ENCODE measurements at regions not wholly inside any gene's neighbourhood (a gene's known extent, or its start where the extent isn't known, plus 50 kb on each side); places are given as distances from the start of the nearest gene placed in this dataset.
"Not testable (repeated sequence)": the region's sequence is repeated elsewhere in the genome, so short reads cannot be mapped to it uniquely, and the experiment has no call there.

DNA sequence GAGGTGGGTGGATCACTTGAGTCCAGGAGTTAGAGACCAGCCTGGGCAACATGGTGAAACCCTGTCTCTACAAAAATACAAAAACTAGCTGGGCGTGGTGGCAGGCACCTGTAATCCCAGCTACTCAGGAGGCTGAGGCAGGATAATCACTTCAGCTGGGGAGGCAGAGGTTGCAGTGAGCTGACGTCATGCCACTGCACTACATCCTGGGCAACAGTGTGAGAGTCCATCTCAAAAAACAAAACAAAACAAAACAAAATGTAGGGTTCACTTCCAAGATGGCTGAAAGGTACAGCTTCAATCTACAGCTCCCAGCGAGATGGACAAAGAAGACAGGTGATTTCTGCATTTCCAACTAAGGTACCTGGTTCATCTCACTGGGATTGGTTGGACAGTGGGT is 291.6 kb downstream of the HGF start:
- DNase-seq; H3K36me3 ChIP-seq (ENCODE audit: insufficient read depth, low read length); H3K27me3 ChIP-seq (ENCODE audit: insufficient read depth, low read length); H3K27ac ChIP-seq (ENCODE audit: low read depth, low read length); H3K27ac Mint-ChIP-seq; H3K4me1 Mint-ChIP-seq; H3K9me3 Mint-ChIP-seq; H3K27me3 Mint-ChIP-seq; intact Hi-C loops (cut with micrococcal nuclease); H3K9me3 ChIP-seq (ENCODE audit: control insufficient read depth in 1 of 2, low read length in 2 of 2); H3K4me1 ChIP-seq (ENCODE audit: insufficient read depth, low read length); H3K4me3 ChIP-seq (ENCODE audit: low read length in 2 of 2); POLR2A ChIA-PET (ENCODE audit: partially characterized antibody); CTCF ChIA-PET (ENCODE audit: partially characterized antibody); H3K36me3 Mint-ChIP-seq: not testable (repeated sequence)
- H3K4me3 Mint-ChIP-seq = peak overlapping the region in 1 of 8 donors; percentile 1

DNA sequence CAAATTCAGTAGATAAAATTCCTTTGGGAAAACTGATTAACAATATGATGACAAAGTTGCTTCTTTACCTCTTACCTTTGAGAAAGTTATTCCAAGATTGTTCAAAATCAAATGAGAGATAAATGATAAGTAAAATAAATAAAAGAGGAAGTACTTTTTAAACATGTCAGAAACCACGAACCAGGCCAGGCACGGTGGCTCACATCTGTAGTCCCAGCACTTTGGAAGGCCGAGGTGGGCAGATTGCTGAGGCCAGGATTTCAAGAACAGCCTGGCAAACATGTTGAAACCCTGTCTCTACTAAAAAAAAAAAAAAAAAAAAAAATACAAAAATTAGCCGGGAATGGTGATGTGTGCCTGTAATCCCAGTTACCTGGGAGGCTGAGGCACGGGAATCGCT is 296.6 kb downstream of the HGF start:
- Mint-ChIP-seq H3K4me1 (no peaks in the 10 kb centered on the region), H3K27me3 (no peaks in the 10 kb centered on the region)
- CTCF ChIA-PET (ENCODE audit: partially characterized antibody) = no interaction called here

DNA sequence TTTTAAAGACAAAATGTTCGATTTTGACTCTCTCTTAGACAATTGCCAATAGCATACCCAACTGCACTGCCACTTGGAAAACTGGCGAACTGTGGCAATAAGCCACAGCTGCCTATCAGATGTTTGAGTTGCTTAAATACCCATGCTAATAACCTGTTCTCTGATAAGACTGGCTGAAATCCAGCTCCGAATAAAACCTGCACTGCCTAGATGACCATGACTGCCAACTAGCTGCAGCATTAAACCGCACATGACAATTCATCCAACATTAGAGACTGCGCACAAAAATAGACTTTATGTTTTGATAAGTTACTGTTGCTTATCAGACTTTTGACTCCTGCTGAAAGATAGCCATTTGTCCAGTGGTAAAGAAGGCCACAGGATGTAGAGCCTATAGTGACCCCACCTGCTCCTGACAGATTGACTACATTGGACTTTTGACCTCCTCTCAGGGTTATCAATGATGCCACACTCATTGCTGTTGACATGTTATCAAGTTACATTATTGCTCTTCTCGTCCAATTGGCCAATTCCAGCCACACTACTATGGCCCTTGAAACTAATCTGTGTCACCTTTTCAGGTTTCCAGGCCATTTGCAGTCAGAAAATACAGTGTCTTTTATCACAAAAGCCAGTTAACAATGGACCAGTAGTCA is 299.0 kb downstream of the HGF start:
- Histone ChIP-seq H3K9me3 (ENCODE audit: control insufficient read depth in 1 of 2, low read length in 2 of 2) (no peaks in the 10 kb centered on the region), H3K27ac (ENCODE audit: low read depth, low read length) (no peak overlapping the region), H3K36me3 (ENCODE audit: insufficient read depth, low read length) (no peaks in the 10 kb centered on the region), H3K4me1 (ENCODE audit: insufficient read depth, low read length) (no peaks in the 10 kb centered on the region), H3K4me3 (ENCODE audit: low read length in 2 of 2) (no peak overlapping the region), H3K27me3 (ENCODE audit: insufficient read depth, low read length) (no peaks in the 10 kb centered on the region)
- no peak overlapping the region for H3K27ac Mint-ChIP-seq
- no peaks in the 10 kb centered on the region for H3K36me3 Mint-ChIP-seq
- DNase-seq = no peak
- intact Hi-C loops (cut with micrococcal nuclease) = no loop called here
- H3K27me3 Mint-ChIP-seq = no peaks in the 10 kb centered on the region
- CTCF ChIA-PET (ENCODE audit: partially characterized antibody) = interaction anchor here (0.6 kb wide), 1 partner anchor 12 kb away, joined by 3 read pairs; no protein-coding TSS in a partner anchor
- peaks cover 0 to 10% (median 2%) of the 10 kb centered on the region in 8 donors for H3K9me3 Mint-ChIP-seq
- H3K4me1 Mint-ChIP-seq = no peaks in the 10 kb centered on the region
- H3K4me3 Mint-ChIP-seq = no peak overlapping the region
- POLR2A ChIA-PET (ENCODE audit: partially characterized antibody) = no interaction called here

More for the DNA sequence above, 296.6 kb downstream of the HGF start:
- intact Hi-C loops (cut with micrococcal nuclease) = no loop called here
- Histone ChIP-seq H3K9me3 (ENCODE audit: control insufficient read depth in 1 of 2, low read length in 2 of 2) (no peaks in the 10 kb centered on the region), H3K27ac (ENCODE audit: low read depth, low read length) (no peak overlapping the region), H3K4me1 (ENCODE audit: insufficient read depth, low read length) (no peaks in the 10 kb centered on the region), H3K27me3 (ENCODE audit: insufficient read depth, low read length) (no peaks in the 10 kb centered on the region), H3K36me3 (ENCODE audit: insufficient read depth, low read length) (no peaks in the 10 kb centered on the region), H3K4me3 (ENCODE audit: low read length in 2 of 2) (no peak overlapping the region)
- POLR2A ChIA-PET (ENCODE audit: partially characterized antibody) = no interaction called here
- H3K9me3 Mint-ChIP-seq = peaks cover 0 to 10% (median 2%) of the 10 kb centered on the region in 8 donors
- no peak overlapping the region for H3K27ac Mint-ChIP-seq
- DNase-seq = no peak
- H3K4me3 Mint-ChIP-seq = no peak overlapping the region
- no peaks in the 10 kb centered on the region for H3K36me3 Mint-ChIP-seq

DNA sequence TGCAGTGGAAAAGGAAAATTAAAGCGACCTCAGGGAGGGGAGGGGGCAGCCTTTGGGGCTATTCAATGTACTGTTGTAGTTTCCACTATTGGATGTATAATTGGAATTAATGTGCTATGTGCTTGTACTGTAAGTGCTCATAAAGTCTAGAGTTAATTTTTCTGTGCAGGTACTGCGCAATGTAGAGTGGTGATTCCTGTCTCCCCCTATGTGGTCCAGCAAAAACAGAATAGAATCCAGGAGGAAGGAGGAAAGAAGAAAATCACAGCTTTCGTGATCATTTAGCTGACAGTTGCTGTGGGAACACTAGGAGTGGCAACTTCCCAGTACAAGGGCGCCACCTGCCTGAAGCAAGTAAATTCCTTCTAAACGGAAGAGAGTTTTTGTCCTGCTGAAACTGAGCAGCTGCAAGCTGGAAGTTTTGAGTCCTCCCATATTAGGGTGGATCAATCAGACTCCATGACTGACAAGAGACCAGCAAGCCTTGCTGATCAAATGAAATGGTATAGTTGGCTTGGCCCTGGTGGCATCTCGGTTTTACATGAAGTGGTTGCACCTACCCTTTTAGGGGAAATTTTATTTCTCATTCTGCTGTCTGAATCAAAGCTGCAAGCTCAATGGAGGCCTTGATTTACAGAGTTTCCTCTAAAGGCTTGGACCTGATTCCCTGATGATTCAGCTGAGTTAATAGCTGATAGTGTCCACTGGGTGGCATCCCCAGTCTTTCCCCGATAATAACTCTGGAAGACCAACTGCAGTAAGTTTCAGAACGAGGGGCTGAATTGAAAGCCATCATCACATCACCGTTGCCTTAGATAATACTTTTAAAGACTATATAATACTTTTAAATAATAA is 299.8 kb downstream of the HGF start:
- no peaks in the 10 kb centered on the region for H3K36me3 Mint-ChIP-seq
- no peak overlapping the region for H3K4me3 Mint-ChIP-seq
- ChIA-PET CTCF (ENCODE audit: partially characterized antibody) (no interaction called here), POLR2A (ENCODE audit: partially characterized antibody) (no interaction called here)
- no peak overlapping the region for H3K27ac Mint-ChIP-seq
- no peaks in the 10 kb centered on the region for H3K27me3 Mint-ChIP-seq
- no peak for DNase-seq
- H3K27ac ChIP-seq (ENCODE audit: low read depth, low read length) = no peak overlapping the region
- no peaks in the 10 kb centered on the region for H3K27me3 ChIP-seq (ENCODE audit: insufficient read depth, low read length)
- no peaks in the 10 kb centered on the region for H3K9me3 ChIP-seq (ENCODE audit: control insufficient read depth in 1 of 2, low read length in 2 of 2)
- no peaks in the 10 kb centered on the region for H3K4me1 Mint-ChIP-seq
- H3K4me3 ChIP-seq (ENCODE audit: low read length in 2 of 2) = no peak overlapping the region
- intact Hi-C loops (cut with micrococcal nuclease) = no loop called here
- no peaks in the 10 kb centered on the region for H3K36me3 ChIP-seq (ENCODE audit: insufficient read depth, low read length)
- H3K4me1 ChIP-seq (ENCODE audit: insufficient read depth, low read length) = no peaks in the 10 kb centered on the region
- peaks cover 0 to 10% (median 2%) of the 10 kb centered on the region in 8 donors for H3K9me3 Mint-ChIP-seq

DNA sequence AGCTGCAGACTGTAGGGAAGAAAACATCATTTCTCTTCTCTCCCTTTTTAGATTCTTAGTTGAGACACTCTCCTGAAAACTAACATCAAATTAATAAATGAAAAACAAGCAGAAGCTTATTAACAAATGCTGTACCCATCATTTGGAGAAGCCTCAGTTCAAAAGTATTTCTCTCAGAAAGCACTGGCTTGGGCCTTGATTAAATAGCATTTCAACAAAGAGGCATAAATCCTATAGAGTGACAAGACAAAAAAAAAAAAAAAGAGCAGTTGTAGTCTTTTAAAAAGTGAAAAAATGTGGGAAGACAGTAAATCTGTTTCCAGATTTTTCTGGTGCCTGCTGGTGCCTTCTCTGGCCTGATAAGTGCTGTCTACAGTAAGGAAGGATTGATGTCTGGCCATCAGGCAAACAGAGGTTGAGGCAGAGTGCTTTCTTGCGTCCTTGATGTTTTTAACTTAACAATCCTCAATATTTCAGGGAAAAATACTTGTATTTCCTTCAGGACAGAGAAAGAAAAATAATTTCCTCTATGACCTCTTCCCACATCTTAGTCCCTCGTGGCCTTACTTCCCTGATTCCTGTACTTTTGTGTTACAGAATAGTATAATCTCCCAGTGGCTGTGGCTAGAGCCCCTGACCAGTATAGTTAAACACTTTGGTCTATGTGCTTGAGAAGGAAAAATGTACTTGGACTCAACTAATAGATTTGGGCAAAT is 300.5 kb downstream of the HGF start:
- Histone ChIP-seq H3K27me3 (ENCODE audit: insufficient read depth, low read length) (no peaks in the 10 kb centered on the region), H3K4me3 (ENCODE audit: low read length in 2 of 2) (no peak overlapping the region), H3K4me1 (ENCODE audit: insufficient read depth, low read length) (no peaks in the 10 kb centered on the region), H3K27ac (ENCODE audit: low read depth, low read length) (no peak overlapping the region), H3K9me3 (ENCODE audit: control insufficient read depth in 1 of 2, low read length in 2 of 2) (no peaks in the 10 kb centered on the region), H3K36me3 (ENCODE audit: insufficient read depth, low read length) (no peaks in the 10 kb centered on the region)
- Mint-ChIP-seq H3K4me3 (no peak overlapping the region), H3K27me3 (no peaks in the 10 kb centered on the region), H3K4me1 (no peaks in the 10 kb centered on the region), H3K9me3 (peaks cover 0 to 10% (median 1%) of the 10 kb centered on the region in 8 donors), H3K36me3 (no peaks in the 10 kb centered on the region), H3K27ac (no peak overlapping the region)
- CTCF ChIA-PET (ENCODE audit: partially characterized antibody) = no interaction called here
- POLR2A ChIA-PET (ENCODE audit: partially characterized antibody) = no interaction called here
- intact Hi-C loops (cut with micrococcal nuclease) = no loop called here
- DNase-seq = no peak

DNA sequence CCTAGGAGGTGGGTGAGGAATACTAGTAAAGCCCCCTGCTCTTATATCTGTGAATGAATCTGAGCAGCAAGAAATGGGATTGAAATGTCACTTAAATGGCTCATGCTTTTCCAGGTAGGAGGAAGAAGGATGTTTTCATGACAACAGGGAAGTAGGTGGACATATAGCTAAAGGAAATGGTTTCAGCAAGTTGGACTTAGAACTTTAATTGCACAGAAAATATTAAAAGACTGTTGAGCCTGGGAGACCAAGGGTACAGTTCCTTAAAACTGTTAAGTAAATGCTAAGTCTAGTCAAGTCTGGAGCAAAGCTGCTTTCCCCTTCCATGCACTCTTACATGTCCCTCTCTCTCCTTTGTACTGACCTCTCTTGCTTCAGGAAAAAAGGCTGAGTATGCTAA is 301.3 kb downstream of the HGF start:
- no peak for DNase-seq
- H3K9me3 Mint-ChIP-seq = peaks cover 0 to 10% (median 0%) of the 10 kb centered on the region in 8 donors
- Histone ChIP-seq H3K27ac (ENCODE audit: low read depth, low read length) (no peak overlapping the region), H3K27me3 (ENCODE audit: insufficient read depth, low read length) (no peaks in the 10 kb centered on the region), H3K36me3 (ENCODE audit: insufficient read depth, low read length) (no peaks in the 10 kb centered on the region), H3K4me3 (ENCODE audit: low read length in 2 of 2) (no peak overlapping the region), H3K9me3 (ENCODE audit: control insufficient read depth in 1 of 2, low read length in 2 of 2) (no peaks in the 10 kb centered on the region), H3K4me1 (ENCODE audit: insufficient read depth, low read length) (no peaks in the 10 kb centered on the region)
- no peaks in the 10 kb centered on the region for H3K4me1 Mint-ChIP-seq
- no peak overlapping the region for H3K4me3 Mint-ChIP-seq
- no peaks in the 10 kb centered on the region for H3K36me3 Mint-ChIP-seq
- no peaks in the 10 kb centered on the region for H3K27me3 Mint-ChIP-seq
- CTCF ChIA-PET (ENCODE audit: partially characterized antibody) = no interaction called here
- POLR2A ChIA-PET (ENCODE audit: partially characterized antibody) = no interaction called here
- intact Hi-C loops (cut with micrococcal nuclease) = no loop called here
- no peak overlapping the region for H3K27ac Mint-ChIP-seq

DNA sequence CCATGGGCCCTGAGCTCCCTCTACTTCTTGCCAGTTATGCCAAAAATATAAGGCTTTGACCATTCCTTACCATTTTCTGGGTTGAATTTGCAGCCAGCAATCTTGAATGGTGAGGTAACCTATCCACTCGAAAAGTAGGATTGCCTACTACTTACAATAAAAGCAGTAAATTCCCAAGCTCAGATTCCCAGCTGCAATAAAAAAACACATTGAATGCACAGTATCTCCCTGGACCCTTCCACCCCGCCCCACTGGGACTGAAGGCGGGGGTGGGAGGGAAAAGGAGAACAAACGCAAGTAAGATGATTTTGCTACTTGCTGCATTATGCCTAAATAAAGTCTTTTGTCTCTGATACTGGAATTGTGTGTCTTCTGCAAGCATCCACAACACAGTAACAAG is 301.9 kb downstream of the HGF start:
- no peak overlapping the region for H3K4me3 ChIP-seq (ENCODE audit: low read length in 2 of 2)
- POLR2A ChIA-PET (ENCODE audit: partially characterized antibody) = no interaction called here
- no peaks in the 10 kb centered on the region for H3K36me3 Mint-ChIP-seq
- no peak overlapping the region for H3K27ac Mint-ChIP-seq
- H3K27me3 Mint-ChIP-seq = no peaks in the 10 kb centered on the region
- H3K4me3 Mint-ChIP-seq = no peak overlapping the region
- intact Hi-C loops (cut with micrococcal nuclease) = no loop called here
- CTCF ChIA-PET (ENCODE audit: partially characterized antibody) = no interaction called here
- H3K4me1 ChIP-seq (ENCODE audit: insufficient read depth, low read length) = no peaks in the 10 kb centered on the region
- no peaks in the 10 kb centered on the region for H3K36me3 ChIP-seq (ENCODE audit: insufficient read depth, low read length)
- H3K4me1 Mint-ChIP-seq = no peaks in the 10 kb centered on the region
- no peak for DNase-seq
- peaks cover 0 to 10% (median 1%) of the 10 kb centered on the region in 8 donors for H3K9me3 Mint-ChIP-seq
- H3K27me3 ChIP-seq (ENCODE audit: insufficient read depth, low read length) = no peaks in the 10 kb centered on the region
- no peak overlapping the region for H3K27ac ChIP-seq (ENCODE audit: low read depth, low read length)
- H3K9me3 ChIP-seq (ENCODE audit: control insufficient read depth in 1 of 2, low read length in 2 of 2) = no peaks in the 10 kb centered on the region

Data from CD4-positive, alpha-beta memory T cell (primary cell).